ENCODE measurements at regions not wholly inside any gene's neighbourhood (a gene's known extent, or its start where the extent isn't known, plus 50 kb on each side); places are given as distances from the start of the nearest gene placed in this dataset.
"Not testable (repeated sequence)": the region's sequence is repeated elsewhere in the genome, so short reads cannot be mapped to it uniquely, and the experiment has no call there.

- H3K4me1 ChIP-seq: no peaks in the 10 kb centered on the region
- DNase-seq (no peak), ATAC-seq (no peak)
- intact Hi-C loops (cut with DNase I): no loop called here
- no peak for TF ChIP-seq CTCF (IDR thresholded peaks at IDR 0.05)
- TF ChIP-seq POLR2A (IDR thresholded peaks at IDR 0.05): no peak
- no peak overlapping the region for H3K27ac ChIP-seq
- no peaks in the 10 kb centered on the region for H3K36me3 ChIP-seq
- H3K27me3 ChIP-seq: no peaks in the 10 kb centered on the region
- H3K4me3 ChIP-seq: no peak overlapping the region
- no peaks in the 10 kb centered on the region for H3K9me3 ChIP-seq
These were observed 151.2 kb upstream of the MINDY3 start for GRCh38 chr10:16011548-16011947.

- H3K36me3 ChIP-seq: no peaks in the 10 kb centered on the region
- intact Hi-C loops (cut with DNase I): no loop called here
- TF ChIP-seq CTCF (IDR thresholded peaks at IDR 0.05) (no peak), POLR2A (IDR thresholded peaks at IDR 0.05) (no peak)
- H3K4me1 ChIP-seq: no peaks in the 10 kb centered on the region
- H3K4me3 ChIP-seq: no peak overlapping the region
- no peaks in the 10 kb centered on the region for H3K27me3 ChIP-seq
- H3K9me3 ChIP-seq: no peaks in the 10 kb centered on the region
- ATAC-seq (no peak), DNase-seq (no peak)
- WGBS (ENCODE audit: insufficient coverage, low coverage, low lambda C conversion rate, missing lambda C conversion rate): 21% methylated on average over 2 of the region's 3 CpGs
- H3K27ac ChIP-seq: no peak overlapping the region
These were observed 154.2 kb upstream of the MINDY3 start for GRCh38 chr10:16014469-16014868.

- TF ChIP-seq POLR2A (IDR thresholded peaks at IDR 0.05): no peak
- no peaks in the 10 kb centered on the region for H3K27me3 ChIP-seq
- no peak overlapping the region for H3K4me3 ChIP-seq
- WGBS (ENCODE audit: insufficient coverage, low coverage, low lambda C conversion rate, missing lambda C conversion rate): 36% methylated on average over 4 of the region's 4 CpGs
- intact Hi-C loops (cut with DNase I): no loop called here
- no peaks in the 10 kb centered on the region for H3K4me1 ChIP-seq
- no peaks in the 10 kb centered on the region for H3K36me3 ChIP-seq
- ATAC-seq: no peak
- no peak for DNase-seq
- no peak overlapping the region for H3K27ac ChIP-seq
- no peaks in the 10 kb centered on the region for H3K9me3 ChIP-seq
These were observed 156.4 kb upstream of the MINDY3 start for GRCh38 chr10:16016688-16017087.

- Histone ChIP-seq H3K9me3 (no peaks in the 10 kb centered on the region), H3K4me1 (no peaks in the 10 kb centered on the region), H3K27me3 (no peaks in the 10 kb centered on the region), H3K4me3 (no peak overlapping the region), H3K36me3 (no peaks in the 10 kb centered on the region), H3K27ac (no peak overlapping the region)
- 30% methylated on average over 1 of the region's 1 CpG for WGBS (ENCODE audit: insufficient coverage, low coverage, low lambda C conversion rate, missing lambda C conversion rate)
- DNase-seq: no peak
- TF ChIP-seq POLR2A (IDR thresholded peaks at IDR 0.05) (no peak), CTCF (IDR thresholded peaks at IDR 0.05) (no peak)
- ATAC-seq: no peak
- intact Hi-C loops (cut with DNase I): no loop called here
These were observed 160.5 kb upstream of the MINDY3 start for GRCh38 chr10:16020836-16021235.

GRCh38 chr10:16026832-16027231 is 166.5 kb upstream of the MINDY3 start:
- H3K36me3 ChIP-seq; ATAC-seq; H3K27ac ChIP-seq; H3K4me3 ChIP-seq; H3K4me1 ChIP-seq; H3K27me3 ChIP-seq; DNase-seq; intact Hi-C loops (cut with DNase I); H3K9me3 ChIP-seq: not testable (repeated sequence)
- WGBS (ENCODE audit: insufficient coverage, low coverage, low lambda C conversion rate, missing lambda C conversion rate): 76% methylated on average over 14 of the region's 14 CpGs

GRCh38 chr10:16030562-16030961 is 170.3 kb upstream of the MINDY3 start:
- 0% methylated on average over 1 of the region's 1 CpG for WGBS (ENCODE audit: insufficient coverage, low coverage, low lambda C conversion rate, missing lambda C conversion rate)

More at GRCh38 chr10:16030562-16030961, 170.3 kb upstream of the MINDY3 start:
- DNase-seq (no peak), ATAC-seq (no peak)
- H3K4me3 ChIP-seq: no peak overlapping the region
- intact Hi-C loops (cut with DNase I): no loop called here
- H3K27me3 ChIP-seq: no peaks in the 10 kb centered on the region
- H3K4me1 ChIP-seq: no peaks in the 10 kb centered on the region
- no peaks in the 10 kb centered on the region for H3K36me3 ChIP-seq
- TF ChIP-seq POLR2A (IDR thresholded peaks at IDR 0.05) (no peak), CTCF (IDR thresholded peaks at IDR 0.05) (no peak)
- no peaks in the 10 kb centered on the region for H3K9me3 ChIP-seq
- no peak overlapping the region for H3K27ac ChIP-seq
